Upper lobe of left lung (tissue), 4 donors: ENCODE measurements at regions not wholly inside any gene's neighbourhood (a gene's known extent, or its start where the extent isn't known, plus 50 kb on each side); places are given as distances from the start of the nearest gene placed in this dataset.

Experiments
- POLR2A ChIP-seq, 4 donors: fragments of 450-650 bp; IDR thresholded peaks; one replicate each; pipeline ENCODE4 v1.5.1; 2016 to 2017; ENCODE audit warnings: antibody characterized with exemption in 4 of 4, mild to moderate bottlenecking in 2 of 4
- TF ChIP-seq, protein P1 (sequence below), 6 experiments: fragments of 450-650 bp in 4 of 6; fragments of 200-600 bp in 2 of 6; sonication (generic) in 2 of 6; IDR thresholded peaks; one replicate each; pipeline ENCODE4 v1.5.1; 2016 to 2019; ENCODE audit warnings: antibody characterized with exemption in 6 of 6

DNA sequence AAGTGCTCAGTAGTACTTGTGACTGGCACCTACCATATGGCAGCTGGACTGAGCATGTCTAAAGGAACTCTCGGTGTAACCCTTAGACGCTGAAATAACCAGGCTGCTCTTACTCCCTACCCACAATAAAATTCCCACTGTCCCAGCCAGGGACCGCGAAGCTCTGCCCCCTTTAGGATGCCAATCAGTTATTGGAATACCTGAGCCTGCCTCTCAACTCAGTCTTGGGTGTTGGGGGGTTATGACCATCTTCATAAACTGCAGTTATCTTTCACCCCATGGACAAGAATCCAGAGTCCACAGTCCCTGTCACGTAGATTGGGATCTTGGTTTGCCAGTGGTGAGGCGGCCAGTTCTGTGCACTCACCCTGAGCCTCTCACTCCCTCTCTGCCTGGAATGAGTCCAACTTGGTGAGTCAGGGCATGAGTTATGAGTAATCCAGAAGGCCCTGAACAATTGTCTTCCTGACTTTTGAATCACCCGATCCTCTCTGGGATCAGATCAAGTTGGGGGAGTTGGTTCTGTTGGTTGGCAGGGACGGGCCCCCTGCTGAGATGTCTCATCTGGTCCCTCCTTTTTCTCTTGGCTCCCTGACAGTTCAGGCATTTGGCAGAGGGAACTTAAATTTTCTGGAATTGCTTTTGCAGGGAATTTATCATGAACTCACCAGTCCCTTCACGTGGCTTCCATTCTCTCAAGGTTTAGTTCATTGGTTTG, 120.1 kb upstream of the UBE2E1 start:
- TF ChIP-seq, protein P1, sequence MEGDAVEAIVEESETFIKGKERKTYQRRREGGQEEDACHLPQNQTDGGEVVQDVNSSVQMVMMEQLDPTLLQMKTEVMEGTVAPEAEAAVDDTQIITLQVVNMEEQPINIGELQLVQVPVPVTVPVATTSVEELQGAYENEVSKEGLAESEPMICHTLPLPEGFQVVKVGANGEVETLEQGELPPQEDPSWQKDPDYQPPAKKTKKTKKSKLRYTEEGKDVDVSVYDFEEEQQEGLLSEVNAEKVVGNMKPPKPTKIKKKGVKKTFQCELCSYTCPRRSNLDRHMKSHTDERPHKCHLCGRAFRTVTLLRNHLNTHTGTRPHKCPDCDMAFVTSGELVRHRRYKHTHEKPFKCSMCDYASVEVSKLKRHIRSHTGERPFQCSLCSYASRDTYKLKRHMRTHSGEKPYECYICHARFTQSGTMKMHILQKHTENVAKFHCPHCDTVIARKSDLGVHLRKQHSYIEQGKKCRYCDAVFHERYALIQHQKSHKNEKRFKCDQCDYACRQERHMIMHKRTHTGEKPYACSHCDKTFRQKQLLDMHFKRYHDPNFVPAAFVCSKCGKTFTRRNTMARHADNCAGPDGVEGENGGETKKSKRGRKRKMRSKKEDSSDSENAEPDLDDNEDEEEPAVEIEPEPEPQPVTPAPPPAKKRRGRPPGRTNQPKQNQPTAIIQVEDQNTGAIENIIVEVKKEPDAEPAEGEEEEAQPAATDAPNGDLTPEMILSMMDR (IDR thresholded peaks at IDR 0.05) = no peak
- no peak for TF ChIP-seq POLR2A (IDR thresholded peaks at IDR 0.05)
